ENCODE measurements at regions not wholly inside any gene's neighbourhood (a gene's known extent, or its start where the extent isn't known, plus 50 kb on each side); places are given as distances from the start of the nearest gene placed in this dataset.

- no peaks in the 10 kb centered on the region for H3K27me3 ChIP-seq (ENCODE audit: control insufficient read depth, insufficient read depth, low read length)
- H3K36me3 ChIP-seq (ENCODE audit: insufficient read depth, low read length) = no peaks in the 10 kb centered on the region
- no peak overlapping the region for H3K9ac ChIP-seq (ENCODE audit: low read depth, low read length)
- no peak overlapping the region for H3K4me2 ChIP-seq (ENCODE audit: low read length)
- H3K9me3 ChIP-seq (replicated peaks; ENCODE audit: low read length) = no peaks in the 10 kb centered on the region
- H3K4me3 ChIP-seq (ENCODE audit: low read length) = no peak overlapping the region
- H3K4me1 ChIP-seq (ENCODE audit: control insufficient read depth, insufficient read depth, low read length) = no peaks in the 10 kb centered on the region
Observed at GRCh38 chr4:45640281-45640680, 483.6 kb downstream of the GABRG1 start.

- Histone ChIP-seq H3K9ac (ENCODE audit: low read depth, low read length) (no peak overlapping the region), H3K4me3 (ENCODE audit: low read length) (no peak overlapping the region), H3K36me3 (ENCODE audit: insufficient read depth, low read length) (no peaks in the 10 kb centered on the region), H3K27me3 (ENCODE audit: control insufficient read depth, insufficient read depth, low read length) (no peaks in the 10 kb centered on the region), H3K4me1 (ENCODE audit: control insufficient read depth, insufficient read depth, low read length) (no peaks in the 10 kb centered on the region), H3K9me3 (replicated peaks; ENCODE audit: low read length) (no peaks in the 10 kb centered on the region), H3K4me2 (ENCODE audit: low read length) (no peak overlapping the region)
Observed at GRCh38 chr4:45638641-45639040, 485.2 kb downstream of the GABRG1 start.

- H3K36me3 ChIP-seq (ENCODE audit: insufficient read depth, low read length) = no peaks in the 10 kb centered on the region
- no peak overlapping the region for H3K4me2 ChIP-seq (ENCODE audit: low read length)
- no peaks in the 10 kb centered on the region for H3K4me1 ChIP-seq (ENCODE audit: control insufficient read depth, insufficient read depth, low read length)
- H3K9me3 ChIP-seq (replicated peaks; ENCODE audit: low read length) = no peaks in the 10 kb centered on the region
- H3K9ac ChIP-seq (ENCODE audit: low read depth, low read length) = no peak overlapping the region
- H3K4me3 ChIP-seq (ENCODE audit: low read length) = no peak overlapping the region
- H3K27me3 ChIP-seq (ENCODE audit: control insufficient read depth, insufficient read depth, low read length) = no peaks in the 10 kb centered on the region
Observed at GRCh38 chr4:45636175-45636574, 487.7 kb downstream of the GABRG1 start.

GRCh38 chr4:45629717-45630116, 494.1 kb downstream of the GABRG1 start:
- H3K9ac ChIP-seq (ENCODE audit: low read depth, low read length) = no peak overlapping the region
- no peaks in the 10 kb centered on the region for H3K9me3 ChIP-seq (replicated peaks; ENCODE audit: low read length)
- no peaks in the 10 kb centered on the region for H3K4me1 ChIP-seq (ENCODE audit: control insufficient read depth, insufficient read depth, low read length)
- no peaks in the 10 kb centered on the region for H3K36me3 ChIP-seq (ENCODE audit: insufficient read depth, low read length)
- H3K4me2 ChIP-seq (ENCODE audit: low read length) = no peak overlapping the region
- H3K27me3 ChIP-seq (ENCODE audit: control insufficient read depth, insufficient read depth, low read length) = no peaks in the 10 kb centered on the region
- no peak overlapping the region for H3K4me3 ChIP-seq (ENCODE audit: low read length)

GRCh38 chr4:45621971-45622370, 501.9 kb downstream of the GABRG1 start:
- H3K9ac ChIP-seq (ENCODE audit: low read depth, low read length) = no peak overlapping the region
- no peak overlapping the region for H3K4me2 ChIP-seq (ENCODE audit: low read length)
- H3K27me3 ChIP-seq (ENCODE audit: control insufficient read depth, insufficient read depth, low read length) = no peaks in the 10 kb centered on the region
- H3K36me3 ChIP-seq (ENCODE audit: insufficient read depth, low read length) = no peaks in the 10 kb centered on the region
- H3K4me1 ChIP-seq (ENCODE audit: control insufficient read depth, insufficient read depth, low read length) = no peaks in the 10 kb centered on the region
- H3K9me3 ChIP-seq (replicated peaks; ENCODE audit: low read length) = no peaks in the 10 kb centered on the region
- no peak overlapping the region for H3K4me3 ChIP-seq (ENCODE audit: low read length)

GRCh38 chr4:45620808-45621207, 503.0 kb downstream of the GABRG1 start:
- Histone ChIP-seq H3K4me3 (ENCODE audit: low read length) (no peak overlapping the region), H3K36me3 (ENCODE audit: insufficient read depth, low read length) (no peaks in the 10 kb centered on the region), H3K9ac (ENCODE audit: low read depth, low read length) (no peak overlapping the region), H3K4me2 (ENCODE audit: low read length) (no peak overlapping the region), H3K27me3 (ENCODE audit: control insufficient read depth, insufficient read depth, low read length) (no peaks in the 10 kb centered on the region), H3K9me3 (replicated peaks; ENCODE audit: low read length) (no peaks in the 10 kb centered on the region), H3K4me1 (ENCODE audit: control insufficient read depth, insufficient read depth, low read length) (no peaks in the 10 kb centered on the region)

GRCh38 chr4:45596379-45597101, 527.3 kb downstream of the GABRG1 start:
- H3K9ac ChIP-seq (ENCODE audit: low read depth, low read length) = no peak overlapping the region
- no peaks in the 10 kb centered on the region for H3K27me3 ChIP-seq (ENCODE audit: control insufficient read depth, insufficient read depth, low read length)

GRCh38 chr4:45580334-45580733, 543.5 kb downstream of the GABRG1 start:
- Histone ChIP-seq H3K4me1 (ENCODE audit: control insufficient read depth, insufficient read depth, low read length) (no peaks in the 10 kb centered on the region), H3K4me2 (ENCODE audit: low read length) (no peak overlapping the region), H3K27me3 (ENCODE audit: control insufficient read depth, insufficient read depth, low read length) (no peaks in the 10 kb centered on the region), H3K36me3 (ENCODE audit: insufficient read depth, low read length) (no peaks in the 10 kb centered on the region), H3K9ac (ENCODE audit: low read depth, low read length) (no peak overlapping the region), H3K4me3 (ENCODE audit: low read length) (no peak overlapping the region), H3K9me3 (replicated peaks; ENCODE audit: low read length) (peaks cover 4% of the 10 kb centered on the region)

More at GRCh38 chr4:45596379-45597101, 527.3 kb downstream of the GABRG1 start:
- H3K4me2 ChIP-seq (ENCODE audit: low read length) = no peak overlapping the region
- no peaks in the 10 kb centered on the region for H3K4me1 ChIP-seq (ENCODE audit: control insufficient read depth, insufficient read depth, low read length)
- H3K36me3 ChIP-seq (ENCODE audit: insufficient read depth, low read length) = no peaks in the 10 kb centered on the region
- no peaks in the 10 kb centered on the region for H3K9me3 ChIP-seq (replicated peaks; ENCODE audit: low read length)
- H3K4me3 ChIP-seq (ENCODE audit: low read length) = no peak overlapping the region

- Histone ChIP-seq H3K4me1 (ENCODE audit: control insufficient read depth, insufficient read depth, low read length) (no peaks in the 10 kb centered on the region), H3K9me3 (replicated peaks; ENCODE audit: low read length) (no peaks in the 10 kb centered on the region), H3K4me3 (ENCODE audit: low read length) (no peak overlapping the region), H3K9ac (ENCODE audit: low read depth, low read length) (no peak overlapping the region), H3K27me3 (ENCODE audit: control insufficient read depth, insufficient read depth, low read length) (no peaks in the 10 kb centered on the region), H3K4me2 (ENCODE audit: low read length) (no peak overlapping the region), H3K36me3 (ENCODE audit: insufficient read depth, low read length) (no peaks in the 10 kb centered on the region)
Observed at GRCh38 chr4:45578874-45579273, 545.0 kb downstream of the GABRG1 start.

- H3K4me2 ChIP-seq (ENCODE audit: low read length) = no peak overlapping the region
- no peaks in the 10 kb centered on the region for H3K9me3 ChIP-seq (replicated peaks; ENCODE audit: low read length)
- no peaks in the 10 kb centered on the region for H3K27me3 ChIP-seq (ENCODE audit: control insufficient read depth, insufficient read depth, low read length)
- no peaks in the 10 kb centered on the region for H3K36me3 ChIP-seq (ENCODE audit: insufficient read depth, low read length)
- H3K4me3 ChIP-seq (ENCODE audit: low read length) = no peak overlapping the region
- H3K9ac ChIP-seq (ENCODE audit: low read depth, low read length) = no peak overlapping the region
- H3K4me1 ChIP-seq (ENCODE audit: control insufficient read depth, insufficient read depth, low read length) = no peaks in the 10 kb centered on the region
Observed at GRCh38 chr4:45576275-45576674, 547.6 kb downstream of the GABRG1 start.

- H3K4me1 ChIP-seq (ENCODE audit: control insufficient read depth, insufficient read depth, low read length) = no peaks in the 10 kb centered on the region
- no peaks in the 10 kb centered on the region for H3K36me3 ChIP-seq (ENCODE audit: insufficient read depth, low read length)
- no peaks in the 10 kb centered on the region for H3K27me3 ChIP-seq (ENCODE audit: control insufficient read depth, insufficient read depth, low read length)
- H3K9me3 ChIP-seq (replicated peaks; ENCODE audit: low read length) = no peaks in the 10 kb centered on the region
- H3K4me3 ChIP-seq (ENCODE audit: low read length) = no peak overlapping the region
- no peak overlapping the region for H3K4me2 ChIP-seq (ENCODE audit: low read length)
- H3K9ac ChIP-seq (ENCODE audit: low read depth, low read length) = no peak overlapping the region
Observed at GRCh38 chr4:45569619-45570018, 554.2 kb downstream of the GABRG1 start.

- Histone ChIP-seq H3K4me2 (ENCODE audit: low read length) (no peak overlapping the region), H3K9ac (ENCODE audit: low read depth, low read length) (no peak overlapping the region), H3K9me3 (replicated peaks; ENCODE audit: low read length) (no peaks in the 10 kb centered on the region), H3K36me3 (ENCODE audit: insufficient read depth, low read length) (no peaks in the 10 kb centered on the region), H3K4me1 (ENCODE audit: control insufficient read depth, insufficient read depth, low read length) (no peaks in the 10 kb centered on the region), H3K27me3 (ENCODE audit: control insufficient read depth, insufficient read depth, low read length) (no peaks in the 10 kb centered on the region), H3K4me3 (ENCODE audit: low read length) (no peak overlapping the region)
Observed at GRCh38 chr4:45568694-45569093, 555.2 kb downstream of the GABRG1 start.

Measured in skeletal muscle satellite cell (primary cell).